Activated T-helper 1 cell treated with anti-CD3 and anti-CD28 coated beads, Interleukin-2, amount 50 U/mL, for 16 hours (primary cell): ENCODE measurements at regions not wholly inside any gene's neighbourhood (a gene's known extent, or its start where the extent isn't known, plus 50 kb on each side); places are given as distances from the start of the nearest gene placed in this dataset.

ENCODE experiments used
- DNase-seq, 2 donors: peaks; one replicate each; pipeline ENCODE4 v3.0.0-alpha.2; 2020; ENCODE audit warnings: low read depth in 1 of 2, low spot score in 1 of 2

- DNase-seq: no peak
Measured at GRCh38 chr13:106056851-106057250, 478.6 kb downstream of the EFNB2 start.

- DNase-seq: no peak
Measured at GRCh38 chr13:106052200-106052767, 483.2 kb downstream of the EFNB2 start.

GRCh38 chr13:106049171-106049570 is 486.3 kb downstream of the EFNB2 start:
- DNase-seq: no peak

GRCh38 chr13:106048386-106048785 is 487.1 kb downstream of the EFNB2 start:
- no peak for DNase-seq

GRCh38 chr13:106047859-106048258 is 487.6 kb downstream of the EFNB2 start:
- DNase-seq: no peak

- DNase-seq: no peak
Measured at GRCh38 chr13:106042996-106043581, 492.4 kb downstream of the EFNB2 start.

GRCh38 chr13:106041445-106041844 is 494.0 kb downstream of the EFNB2 start:
- DNase-seq: no peak

GRCh38 chr13:106038752-106039151 is 496.7 kb downstream of the EFNB2 start:
- DNase-seq: no peak

- DNase-seq: no peak
Measured at GRCh38 chr13:106036870-106037269, 498.6 kb downstream of the EFNB2 start.

GRCh38 chr13:106034201-106034600 is 501.3 kb downstream of the EFNB2 start:
- DNase-seq: no peak

- no peak for DNase-seq
Measured at GRCh38 chr13:106033659-106034058, 501.8 kb downstream of the EFNB2 start.

GRCh38 chr13:106032441-106032840 is 503.0 kb downstream of the EFNB2 start:
- no peak for DNase-seq

GRCh38 chr13:106029676-106030290 is 505.7 kb downstream of the EFNB2 start:
- DNase-seq: no peak

GRCh38 chr13:106028911-106029310 is 506.6 kb downstream of the EFNB2 start:
- DNase-seq: no peak

GRCh38 chr13:106011600-106011999 is 523.9 kb downstream of the EFNB2 start:
- DNase-seq: no peak

GRCh38 chr13:106010836-106011235 is 524.6 kb downstream of the EFNB2 start:
- no peak for DNase-seq

GRCh38 chr13:106008540-106008939 is 526.9 kb downstream of the EFNB2 start:
- no peak for DNase-seq

- no peak for DNase-seq
Measured at GRCh38 chr13:106007156-106007555, 528.3 kb downstream of the EFNB2 start.

- no peak for DNase-seq
Measured at GRCh38 chr13:106003651-106004050, 531.8 kb downstream of the EFNB2 start.

- DNase-seq: no peak
Measured at GRCh38 chr13:106001443-106001842, 534.0 kb downstream of the EFNB2 start.

- DNase-seq: no peak
Measured at GRCh38 chr13:105997581-105998550, 537.6 kb downstream of the EFNB2 start.
